NCI-H2029 treated with DMSO at 0.1 percent for 48 hours (cell line): ENCODE measurements at regions not wholly inside any gene's neighbourhood (a gene's known extent, or its start where the extent isn't known, plus 50 kb on each side); places are given as distances from the start of the nearest gene placed in this dataset.

Source experiments
- DNase-seq: peaks from one replicate; lab custom pipeline; 2025; lab: John Stamatoyannopoulos, UW

DNA sequence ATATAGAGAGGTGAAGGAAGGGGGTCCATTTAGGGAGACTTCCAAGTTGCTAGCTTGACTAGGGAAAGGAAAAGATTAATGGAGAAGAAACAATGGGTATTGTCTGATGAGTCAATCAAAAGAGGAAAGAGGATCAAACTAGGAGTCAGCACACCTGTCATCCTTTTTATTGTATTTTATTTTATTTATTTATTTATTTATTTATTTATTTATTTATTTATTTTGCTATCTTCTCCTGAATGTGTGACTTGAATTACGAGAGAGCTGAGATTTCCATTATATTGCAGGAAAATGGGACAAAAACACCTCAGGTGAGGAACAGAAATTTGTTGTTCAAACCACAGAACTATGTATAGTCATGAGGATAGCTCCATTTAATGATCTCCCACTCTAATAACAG lies 58.9 kb downstream of the NUDT11 start:
- no peak for DNase-seq

DNA sequence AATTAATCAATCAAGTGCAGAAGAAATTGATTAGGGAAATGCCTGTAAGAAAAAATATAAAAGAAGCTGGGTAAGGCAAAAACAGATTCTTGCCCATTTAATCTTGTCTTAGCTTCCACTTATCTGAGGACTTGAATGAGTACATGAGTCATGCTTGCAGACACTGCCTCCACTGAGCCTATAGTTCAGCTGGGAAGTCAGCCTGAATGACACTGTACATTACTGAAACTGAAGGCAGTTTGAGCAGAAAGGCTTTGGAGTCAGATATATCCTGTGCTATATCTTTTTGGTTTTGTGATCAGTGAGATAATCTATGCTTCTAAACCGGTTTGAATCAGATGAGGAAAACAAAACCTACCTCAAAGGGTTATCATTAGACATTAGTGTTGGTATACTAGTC lies 61.3 kb downstream of the NUDT11 start:
- DNase-seq: no peak

DNA sequence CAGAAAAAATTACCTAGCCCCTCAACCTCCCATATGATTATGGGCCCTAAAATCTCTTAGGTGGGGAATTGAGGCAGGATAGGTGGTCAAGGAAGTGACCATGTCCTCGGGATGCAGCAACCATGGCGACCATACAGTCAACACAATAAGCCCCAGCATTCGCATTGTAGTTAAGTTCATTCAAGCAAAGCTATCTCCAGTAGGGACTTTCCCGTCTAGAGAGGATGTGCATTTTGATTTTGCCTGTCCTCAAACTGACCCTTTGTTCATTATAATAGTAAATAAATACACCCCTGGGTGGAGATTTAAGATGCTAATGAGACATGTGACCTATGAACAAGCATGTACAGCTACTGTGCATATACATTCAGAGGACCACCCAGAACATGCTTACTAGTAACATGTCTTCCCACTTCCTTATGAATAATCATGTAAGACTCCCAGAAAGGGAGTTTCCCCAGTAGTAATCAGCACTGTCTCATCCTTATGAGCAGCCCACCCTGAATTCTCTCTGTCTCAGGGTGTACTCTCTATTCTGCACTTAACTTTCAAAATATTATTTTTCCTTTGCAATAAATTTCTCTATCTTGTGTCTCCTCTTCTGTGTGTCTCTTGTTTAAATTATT lies 74.3 kb downstream of the NUDT11 start:
- no peak for DNase-seq

DNA sequence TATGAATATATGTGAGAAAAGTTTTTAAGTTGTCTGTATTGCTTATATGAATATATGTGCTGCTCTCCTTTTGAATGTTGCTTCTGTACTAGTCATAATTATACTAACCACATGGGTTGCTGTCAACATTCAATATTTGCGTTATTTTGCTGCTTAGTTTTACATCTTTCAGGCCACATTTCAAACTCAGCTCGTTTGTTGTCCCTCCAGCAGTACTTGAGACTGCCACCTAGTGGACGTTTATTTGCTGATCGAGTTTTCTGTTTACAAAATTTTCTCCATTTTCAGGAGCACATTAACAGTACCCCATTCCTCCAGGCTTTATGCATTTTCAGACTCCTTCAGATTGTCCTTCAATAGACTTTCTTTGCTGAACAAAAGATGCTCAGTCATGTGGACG lies 75.8 kb downstream of the NUDT11 start:
- DNase-seq: peak; percentile 0

DNA sequence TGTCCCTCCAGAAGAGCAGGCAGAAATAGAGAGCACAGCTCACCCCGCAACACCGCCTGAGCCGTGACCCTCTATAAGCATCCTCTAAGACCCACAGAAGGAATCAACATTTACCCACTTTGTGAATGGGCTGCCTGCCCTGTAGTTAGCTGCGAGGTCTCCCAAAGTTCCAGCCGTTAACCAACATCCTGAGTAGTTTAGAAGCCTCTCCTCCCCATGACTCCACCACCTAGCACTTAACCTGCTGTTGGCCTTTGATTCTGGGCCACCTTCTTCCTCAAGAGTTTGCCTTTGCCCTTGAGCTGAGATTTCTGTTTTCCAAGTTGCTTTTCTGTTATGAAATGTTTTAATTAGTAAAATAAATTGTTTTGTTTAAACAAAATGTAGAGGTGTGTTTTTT lies 75.8 kb downstream of the NUDT10 start:
- DNase-seq: no peak

DNA sequence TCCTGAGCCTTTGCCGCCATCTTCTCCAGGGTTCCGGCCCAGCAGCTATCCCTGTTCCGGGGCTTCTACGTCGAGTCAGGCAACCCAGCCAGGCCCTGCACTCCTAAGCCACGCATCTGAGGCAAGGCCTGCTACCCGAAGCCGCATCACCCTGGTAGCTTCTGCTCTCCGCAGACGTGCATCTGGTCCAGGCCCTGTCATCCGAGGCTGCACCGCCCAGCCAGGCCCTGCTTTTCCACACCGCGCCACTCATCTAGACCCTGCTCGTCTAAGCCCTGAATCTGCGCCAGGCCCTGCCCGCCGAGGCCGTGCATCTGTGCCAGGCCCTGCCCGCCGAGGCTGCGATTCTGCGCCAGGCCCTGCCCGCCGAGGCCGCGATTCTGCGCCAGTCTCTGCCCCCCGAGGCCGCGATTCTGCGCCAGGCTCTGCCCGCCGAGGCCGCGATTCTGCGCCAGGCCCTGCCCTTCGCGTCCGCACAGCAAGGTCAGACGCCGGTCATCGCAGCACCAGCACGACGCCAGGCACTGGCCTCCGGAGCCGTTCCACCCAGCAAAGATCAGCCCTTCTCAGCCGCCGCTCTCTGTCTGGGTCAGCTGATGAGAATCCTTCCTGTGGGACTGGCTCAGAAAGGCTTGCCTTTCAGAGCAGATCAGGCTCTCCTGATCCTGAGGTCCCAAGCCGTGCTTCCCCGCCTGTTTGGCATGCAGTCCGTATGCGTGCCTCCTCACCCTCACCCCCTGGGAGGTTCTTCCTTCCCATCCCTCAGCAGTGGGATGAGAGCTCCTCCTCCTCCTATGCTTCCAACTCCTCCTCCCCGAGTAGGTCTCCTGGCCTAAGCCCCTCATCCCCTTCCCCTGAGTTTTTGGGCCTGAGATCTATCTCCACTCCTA lies 75.1 kb downstream of the NUDT10 start:
- no peak for DNase-seq

DNA sequence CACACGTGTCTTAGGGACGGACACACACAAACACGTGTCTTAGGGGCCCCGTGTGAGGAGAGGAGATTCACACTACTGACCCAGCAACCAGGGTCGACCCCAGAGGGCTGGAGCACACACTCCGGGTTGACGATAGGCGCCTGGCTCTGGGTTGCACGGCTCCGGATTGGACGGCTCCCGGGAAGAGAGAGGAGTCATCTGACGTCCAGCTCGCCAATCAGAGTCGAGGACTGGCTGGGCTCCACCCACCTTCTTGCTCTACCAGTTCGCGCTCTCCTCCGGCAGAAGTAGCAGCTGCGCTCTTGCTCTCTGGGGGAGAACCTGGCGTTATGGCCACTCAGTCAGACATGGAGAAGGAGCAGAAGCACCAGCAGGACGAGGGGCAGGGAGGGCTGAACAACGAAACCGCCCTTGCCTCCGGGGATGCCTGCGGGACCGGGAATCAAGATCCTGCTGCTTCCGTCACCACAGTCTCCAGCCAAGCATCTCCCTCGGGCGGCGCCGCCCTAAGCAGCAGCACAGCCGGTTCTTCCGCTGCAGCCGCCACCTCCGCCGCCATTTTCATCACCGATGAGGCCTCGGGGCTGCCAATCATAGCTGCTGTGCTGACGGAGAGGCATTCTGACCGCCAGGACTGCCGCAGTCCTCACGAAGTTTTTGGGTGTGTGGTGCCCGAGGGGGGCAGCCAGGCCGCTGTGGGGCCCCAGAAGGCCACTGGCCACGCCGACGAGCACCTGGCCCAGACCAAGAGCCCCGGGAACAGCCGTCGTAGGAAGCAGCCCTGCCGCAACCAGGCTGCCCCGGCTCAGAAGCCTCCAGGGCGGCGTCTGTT lies 74.3 kb downstream of the NUDT10 start:
- no peak for DNase-seq

DNA sequence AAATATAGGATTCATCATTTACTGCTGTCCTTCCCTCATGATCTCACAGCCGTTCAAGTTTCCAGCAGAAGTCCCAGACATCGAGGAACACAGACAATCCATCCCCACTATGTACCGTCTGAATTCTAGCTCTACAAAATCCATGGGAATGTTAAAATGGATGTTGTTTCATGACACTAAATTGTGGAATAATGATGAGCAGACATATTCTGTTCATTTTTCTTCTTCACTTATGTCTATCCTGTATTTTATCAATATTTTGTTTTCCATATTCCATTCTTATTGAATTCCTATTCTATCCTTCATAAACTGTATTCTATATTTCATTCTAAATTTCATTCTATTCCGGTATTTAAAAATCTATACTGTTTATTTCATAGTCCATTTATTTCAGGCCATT lies 71.8 kb downstream of the NUDT10 start:
- DNase-seq: no peak

DNA sequence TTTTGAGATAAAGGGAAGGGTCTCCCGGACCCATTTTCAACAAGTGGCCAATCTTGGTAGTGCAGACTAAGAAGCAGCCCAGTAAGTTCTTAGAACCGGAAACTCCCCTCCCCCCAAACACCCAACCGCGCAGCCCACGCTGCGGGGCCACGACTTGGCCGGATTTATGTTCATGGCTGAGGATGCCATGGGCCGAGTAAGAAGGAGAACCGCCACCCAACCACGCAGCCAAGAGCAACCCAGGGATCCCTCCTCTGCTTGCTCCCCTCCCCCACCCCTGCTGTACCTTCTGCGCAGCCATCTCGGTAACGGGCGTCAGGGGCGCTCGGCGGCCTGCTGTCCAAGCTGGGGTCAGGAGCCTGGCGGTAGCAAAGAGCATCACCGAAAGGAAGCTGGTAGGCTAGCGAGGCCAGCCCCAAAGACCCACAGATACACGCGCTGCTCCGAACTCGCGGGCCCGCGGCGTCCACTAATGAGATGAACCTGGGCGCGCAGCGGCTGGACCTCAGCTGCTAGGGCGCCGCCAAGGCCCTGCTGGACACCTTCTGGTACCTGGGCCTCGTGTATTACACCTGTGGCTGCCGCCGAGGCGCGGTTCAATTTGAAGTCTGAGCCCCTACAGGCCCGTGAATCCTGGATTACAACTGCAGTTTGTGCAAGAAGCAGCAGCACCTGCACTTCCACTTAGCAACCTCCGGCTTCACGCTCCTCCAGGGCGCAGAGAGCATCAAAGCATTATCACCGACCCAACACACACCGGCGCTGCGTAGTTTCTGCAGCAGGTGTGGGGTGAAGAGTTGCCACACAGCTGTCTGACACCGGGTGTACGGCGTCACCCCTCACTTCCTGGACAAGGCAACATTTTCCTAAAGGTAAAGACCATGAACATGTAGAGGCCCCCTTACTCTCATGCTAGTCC lies 63.4 kb downstream of the NUDT10 start:
- no peak for DNase-seq

DNA sequence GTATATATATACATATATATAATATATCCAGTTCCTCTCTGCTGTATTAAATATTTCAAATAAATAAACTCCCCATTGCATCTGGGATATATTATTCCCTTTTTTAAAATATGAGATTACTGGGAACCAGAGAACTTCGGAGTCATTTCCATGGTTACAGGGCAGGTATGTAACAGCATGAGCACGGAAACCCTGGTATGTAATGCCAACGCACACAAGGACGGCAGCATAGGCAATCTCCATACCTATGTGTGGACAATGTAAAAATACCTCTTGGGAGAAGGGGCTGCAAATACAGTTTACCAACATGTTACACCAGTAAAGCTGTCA lies 62.8 kb downstream of the NUDT10 start:
- no peak for DNase-seq
